ENCODE measurements at regions not wholly inside any gene's neighbourhood (a gene's known extent, or its start where the extent isn't known, plus 50 kb on each side); places are given as distances from the start of the nearest gene placed in this dataset.

- TF ChIP-seq, protein P1, sequence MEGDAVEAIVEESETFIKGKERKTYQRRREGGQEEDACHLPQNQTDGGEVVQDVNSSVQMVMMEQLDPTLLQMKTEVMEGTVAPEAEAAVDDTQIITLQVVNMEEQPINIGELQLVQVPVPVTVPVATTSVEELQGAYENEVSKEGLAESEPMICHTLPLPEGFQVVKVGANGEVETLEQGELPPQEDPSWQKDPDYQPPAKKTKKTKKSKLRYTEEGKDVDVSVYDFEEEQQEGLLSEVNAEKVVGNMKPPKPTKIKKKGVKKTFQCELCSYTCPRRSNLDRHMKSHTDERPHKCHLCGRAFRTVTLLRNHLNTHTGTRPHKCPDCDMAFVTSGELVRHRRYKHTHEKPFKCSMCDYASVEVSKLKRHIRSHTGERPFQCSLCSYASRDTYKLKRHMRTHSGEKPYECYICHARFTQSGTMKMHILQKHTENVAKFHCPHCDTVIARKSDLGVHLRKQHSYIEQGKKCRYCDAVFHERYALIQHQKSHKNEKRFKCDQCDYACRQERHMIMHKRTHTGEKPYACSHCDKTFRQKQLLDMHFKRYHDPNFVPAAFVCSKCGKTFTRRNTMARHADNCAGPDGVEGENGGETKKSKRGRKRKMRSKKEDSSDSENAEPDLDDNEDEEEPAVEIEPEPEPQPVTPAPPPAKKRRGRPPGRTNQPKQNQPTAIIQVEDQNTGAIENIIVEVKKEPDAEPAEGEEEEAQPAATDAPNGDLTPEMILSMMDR (IDR thresholded peaks at IDR 0.05) = no peak
- TF ChIP-seq POLR2A (IDR thresholded peaks at IDR 0.05) = no peak
Measured at GRCh38 chr3:87164245-87164644, 62.9 kb upstream of the CHMP2B start.
